ENCODE measurements at regions not wholly inside any gene's neighbourhood (a gene's known extent, or its start where the extent isn't known, plus 50 kb on each side); places are given as distances from the start of the nearest gene placed in this dataset.

DNA sequence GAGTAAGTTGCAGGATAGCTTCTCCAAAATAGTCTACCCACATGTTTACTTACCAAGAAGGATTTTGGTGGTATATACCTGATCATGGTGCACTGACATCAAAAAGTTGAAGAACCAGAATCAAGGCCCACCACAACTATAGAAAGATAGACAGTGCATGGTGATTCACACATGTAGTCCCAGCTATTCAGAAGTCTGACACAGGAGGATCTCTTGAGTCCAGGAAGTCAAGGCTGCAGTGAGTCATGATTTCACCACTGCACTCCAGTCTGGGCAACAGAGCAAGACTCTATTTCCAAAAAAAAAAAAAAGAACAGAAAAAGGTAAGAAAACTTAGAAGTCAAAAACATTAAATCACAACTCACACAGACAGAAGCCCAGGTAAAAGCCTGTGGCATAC is 422.2 kb upstream of the FOXG1 start:
- TF ChIP-seq CEBPB (IDR thresholded peaks at IDR 0.05; ENCODE audit: low read depth, low read length) (no peak), POLR2A (IDR thresholded peaks at IDR 0.05; ENCODE audit: low read depth, low read length) (no peak), MAZ (IDR thresholded peaks at IDR 0.05; ENCODE audit: borderline replicate concordance, low read depth, low read length) (no peak), RFX5 (IDR thresholded peaks at IDR 0.05; ENCODE audit: low read depth, low read length) (no peak), CHD1 (IDR thresholded peaks at IDR 0.05; ENCODE audit: low read depth, low read length) (no peak)
- TF ChIP-seq, protein P1, sequence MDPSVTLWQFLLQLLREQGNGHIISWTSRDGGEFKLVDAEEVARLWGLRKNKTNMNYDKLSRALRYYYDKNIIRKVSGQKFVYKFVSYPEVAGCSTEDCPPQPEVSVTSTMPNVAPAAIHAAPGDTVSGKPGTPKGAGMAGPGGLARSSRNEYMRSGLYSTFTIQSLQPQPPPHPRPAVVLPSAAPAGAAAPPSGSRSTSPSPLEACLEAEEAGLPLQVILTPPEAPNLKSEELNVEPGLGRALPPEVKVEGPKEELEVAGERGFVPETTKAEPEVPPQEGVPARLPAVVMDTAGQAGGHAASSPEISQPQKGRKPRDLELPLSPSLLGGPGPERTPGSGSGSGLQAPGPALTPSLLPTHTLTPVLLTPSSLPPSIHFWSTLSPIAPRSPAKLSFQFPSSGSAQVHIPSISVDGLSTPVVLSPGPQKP (IDR thresholded peaks at IDR 0.05; ENCODE audit: borderline replicate concordance, low read depth, low read length) = no peak
- TF ChIP-seq, protein P2, sequence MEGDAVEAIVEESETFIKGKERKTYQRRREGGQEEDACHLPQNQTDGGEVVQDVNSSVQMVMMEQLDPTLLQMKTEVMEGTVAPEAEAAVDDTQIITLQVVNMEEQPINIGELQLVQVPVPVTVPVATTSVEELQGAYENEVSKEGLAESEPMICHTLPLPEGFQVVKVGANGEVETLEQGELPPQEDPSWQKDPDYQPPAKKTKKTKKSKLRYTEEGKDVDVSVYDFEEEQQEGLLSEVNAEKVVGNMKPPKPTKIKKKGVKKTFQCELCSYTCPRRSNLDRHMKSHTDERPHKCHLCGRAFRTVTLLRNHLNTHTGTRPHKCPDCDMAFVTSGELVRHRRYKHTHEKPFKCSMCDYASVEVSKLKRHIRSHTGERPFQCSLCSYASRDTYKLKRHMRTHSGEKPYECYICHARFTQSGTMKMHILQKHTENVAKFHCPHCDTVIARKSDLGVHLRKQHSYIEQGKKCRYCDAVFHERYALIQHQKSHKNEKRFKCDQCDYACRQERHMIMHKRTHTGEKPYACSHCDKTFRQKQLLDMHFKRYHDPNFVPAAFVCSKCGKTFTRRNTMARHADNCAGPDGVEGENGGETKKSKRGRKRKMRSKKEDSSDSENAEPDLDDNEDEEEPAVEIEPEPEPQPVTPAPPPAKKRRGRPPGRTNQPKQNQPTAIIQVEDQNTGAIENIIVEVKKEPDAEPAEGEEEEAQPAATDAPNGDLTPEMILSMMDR (conservative IDR thresholded peaks at IDR 0.05; ENCODE audit: low read depth, low read length) = no peak
- TF ChIP-seq, protein P3, sequence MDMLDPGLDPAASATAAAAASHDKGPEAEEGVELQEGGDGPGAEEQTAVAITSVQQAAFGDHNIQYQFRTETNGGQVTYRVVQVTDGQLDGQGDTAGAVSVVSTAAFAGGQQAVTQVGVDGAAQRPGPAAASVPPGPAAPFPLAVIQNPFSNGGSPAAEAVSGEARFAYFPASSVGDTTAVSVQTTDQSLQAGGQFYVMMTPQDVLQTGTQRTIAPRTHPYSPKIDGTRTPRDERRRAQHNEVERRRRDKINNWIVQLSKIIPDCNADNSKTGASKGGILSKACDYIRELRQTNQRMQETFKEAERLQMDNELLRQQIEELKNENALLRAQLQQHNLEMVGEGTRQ (IDR thresholded peaks at IDR 0.05; ENCODE audit: low read depth, low read length) = no peak

Measured in IMR-90 (cell line).